Stimulated activated naive CD4-positive, alpha-beta T cell treated with Interleukin-2 at 50 U/mL for 16 hours (primary cell): ENCODE measurements at regions not wholly inside any gene's neighbourhood (a gene's known extent, or its start where the extent isn't known, plus 50 kb on each side); places are given as distances from the start of the nearest gene placed in this dataset.

ENCODE experiments used
- DNase-seq: peaks from one replicate; lab custom pipeline; 2025; lab: John Stamatoyannopoulos, UW

- DNase-seq: no peak
Observed at GRCh38 chr1:199855580-199855979, 171.9 kb upstream of the NR5A2 start.

DNA sequence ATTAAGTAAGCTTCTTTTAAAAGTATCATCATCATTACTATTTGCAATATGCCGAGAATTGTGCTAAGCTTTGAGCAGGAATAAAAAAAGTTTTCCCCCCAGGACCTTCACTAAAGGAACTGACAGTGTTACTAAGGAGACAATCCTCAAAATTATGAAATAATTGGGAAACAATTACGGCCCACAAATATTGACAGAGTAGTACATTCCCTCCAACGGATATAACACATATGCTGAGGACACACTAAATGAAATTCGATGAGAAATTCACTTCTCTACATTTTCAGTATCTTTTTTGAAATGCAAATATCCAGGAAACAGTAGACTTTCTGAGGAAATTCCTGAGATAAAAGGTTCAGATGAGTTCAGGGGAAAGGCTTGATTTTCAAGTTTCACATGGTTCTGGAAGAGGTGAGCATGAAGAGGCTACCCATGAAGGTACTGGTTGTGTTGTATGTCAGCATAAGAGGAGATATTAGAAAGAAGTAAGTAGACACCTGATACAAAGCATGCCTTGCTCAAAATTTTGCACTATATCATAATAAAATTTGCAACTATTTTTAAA is 171.2 kb upstream of the NR5A2 start:
- DNase-seq: no peak

GRCh38 chr1:199857108-199857507 is 170.4 kb upstream of the NR5A2 start:
- DNase-seq: no peak

GRCh38 chr1:199857516-199857915 is 170.0 kb upstream of the NR5A2 start:
- DNase-seq: no peak

GRCh38 chr1:199858171-199858570 is 169.3 kb upstream of the NR5A2 start:
- DNase-seq: no peak

GRCh38 chr1:199858856-199859255 is 168.7 kb upstream of the NR5A2 start:
- DNase-seq: no peak

DNA sequence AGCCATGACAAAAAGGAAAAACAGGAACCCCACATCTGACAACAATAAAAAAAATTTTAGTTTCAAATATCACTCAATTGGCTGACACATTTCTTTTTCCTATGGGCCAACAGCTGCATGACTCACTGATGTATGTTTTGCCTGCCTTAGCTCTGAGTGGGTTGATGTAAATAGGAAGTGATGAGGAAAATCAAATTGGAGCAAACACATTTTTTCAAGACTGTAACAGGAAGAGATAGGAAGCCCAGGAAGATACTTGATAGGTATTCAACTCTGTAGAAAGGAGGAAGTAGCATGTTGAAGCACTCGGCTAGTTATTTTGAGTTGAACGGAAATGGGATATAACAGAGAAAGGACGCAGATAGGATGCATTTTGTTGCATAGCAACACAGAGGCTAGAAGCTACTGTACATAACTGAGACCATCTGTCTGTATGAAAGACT is 168.0 kb upstream of the NR5A2 start:
- DNase-seq: no peak

GRCh38 chr1:199861020-199861795 is 166.3 kb upstream of the NR5A2 start:
- no peak for DNase-seq

DNA sequence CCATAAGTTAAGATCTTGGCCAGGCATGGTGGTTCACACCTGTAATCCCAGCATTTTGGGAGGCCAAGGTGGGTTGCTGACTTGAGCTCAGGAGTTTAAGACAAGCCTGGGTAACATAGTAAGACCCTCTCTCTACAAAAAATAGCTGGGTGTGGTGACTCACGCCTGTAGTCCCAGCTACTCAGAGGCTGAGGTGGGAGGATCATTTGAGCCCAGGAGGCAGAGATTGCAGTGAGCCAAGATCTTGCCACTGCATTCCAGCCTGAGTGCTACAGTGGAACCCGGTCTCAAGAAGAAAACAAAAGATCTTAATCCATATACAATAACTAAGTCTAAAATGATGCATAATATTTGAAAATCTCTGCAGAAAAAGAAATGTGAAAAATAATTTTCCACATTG is 165.5 kb upstream of the NR5A2 start:
- DNase-seq: no peak

DNA sequence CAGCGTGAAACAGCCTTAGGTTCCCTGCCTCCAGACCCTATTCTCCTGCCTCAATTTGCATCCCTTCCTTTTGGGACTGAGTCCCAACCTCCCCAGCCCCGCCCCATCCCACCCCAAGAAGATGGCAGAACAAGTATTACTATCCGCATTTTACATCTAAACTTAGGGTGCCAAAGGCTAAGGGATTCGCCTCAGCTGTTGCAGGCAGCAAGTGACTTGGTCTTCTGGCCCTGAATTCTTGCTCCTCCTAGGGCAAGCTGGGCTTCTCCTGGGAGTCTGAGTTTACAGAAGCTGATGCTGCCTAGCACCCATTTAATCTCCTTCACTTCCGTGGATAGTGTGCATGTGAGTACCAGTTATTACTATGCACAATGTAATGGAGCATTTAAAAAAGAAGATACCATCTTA is 161.3 kb upstream of the NR5A2 start:
- DNase-seq: no peak

DNA sequence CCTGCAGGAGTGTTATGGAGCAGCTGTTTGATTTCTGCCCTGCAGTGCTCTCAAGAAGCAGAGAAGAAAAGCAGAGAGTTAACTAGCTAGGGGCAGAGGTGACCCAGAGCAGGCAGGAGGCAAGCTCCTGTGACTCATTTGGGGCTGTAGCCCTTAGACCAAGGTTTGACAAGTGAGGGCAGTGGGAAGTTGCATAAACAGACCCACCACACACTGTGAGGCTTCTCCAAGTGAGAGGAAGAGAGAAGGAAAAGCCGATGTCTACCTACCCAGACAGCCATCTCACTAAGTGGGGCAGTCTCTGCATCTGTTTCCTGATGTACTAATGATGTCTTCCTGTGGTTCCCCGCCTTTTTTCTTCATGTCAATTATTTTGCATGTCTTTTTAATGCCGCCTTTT is 159.9 kb upstream of the NR5A2 start:
- no peak for DNase-seq

DNA sequence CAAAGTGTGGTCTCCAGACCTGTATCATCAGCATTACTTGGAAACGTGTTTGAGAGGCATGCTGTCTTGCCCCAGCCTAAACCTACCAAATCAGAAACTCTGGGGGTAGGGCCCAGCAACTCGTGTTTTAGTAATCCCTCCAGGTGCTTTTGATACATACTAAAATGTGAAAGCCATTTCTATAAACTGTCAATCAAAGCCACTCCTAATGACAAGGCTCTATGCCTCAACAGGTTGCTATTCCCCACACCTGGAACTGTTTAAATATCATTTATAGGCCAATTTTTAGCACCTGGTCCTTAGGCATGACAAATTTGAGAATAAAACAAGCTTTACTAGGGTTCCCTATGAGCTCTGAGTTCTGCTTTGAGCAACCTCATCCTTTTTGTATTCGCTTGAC is 158.7 kb upstream of the NR5A2 start:
- no peak for DNase-seq

- DNase-seq: no peak
Observed at GRCh38 chr1:199875337-199875736, 152.2 kb upstream of the NR5A2 start.

DNA sequence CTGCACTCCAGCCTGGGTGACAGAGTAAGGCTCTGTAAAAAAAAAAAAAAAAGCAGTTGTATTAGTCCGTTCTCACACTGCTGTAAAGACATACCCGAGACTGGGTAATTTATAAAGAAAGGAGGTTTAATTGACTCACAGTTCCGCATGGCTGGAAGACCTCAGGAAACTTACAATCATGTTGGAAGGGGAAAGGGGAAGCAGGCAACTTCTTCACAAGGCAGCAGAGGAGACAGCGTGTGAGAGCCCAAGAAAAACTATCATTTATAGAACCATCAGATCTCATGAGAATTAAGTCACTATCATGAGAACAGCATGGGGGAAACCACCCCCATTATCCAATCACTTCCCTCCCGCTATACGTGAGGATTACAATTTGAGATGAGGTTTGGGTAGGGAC is 151.7 kb upstream of the NR5A2 start:
- no peak for DNase-seq

- DNase-seq: no peak
Observed at GRCh38 chr1:199877526-199878384, 149.8 kb upstream of the NR5A2 start.

DNA sequence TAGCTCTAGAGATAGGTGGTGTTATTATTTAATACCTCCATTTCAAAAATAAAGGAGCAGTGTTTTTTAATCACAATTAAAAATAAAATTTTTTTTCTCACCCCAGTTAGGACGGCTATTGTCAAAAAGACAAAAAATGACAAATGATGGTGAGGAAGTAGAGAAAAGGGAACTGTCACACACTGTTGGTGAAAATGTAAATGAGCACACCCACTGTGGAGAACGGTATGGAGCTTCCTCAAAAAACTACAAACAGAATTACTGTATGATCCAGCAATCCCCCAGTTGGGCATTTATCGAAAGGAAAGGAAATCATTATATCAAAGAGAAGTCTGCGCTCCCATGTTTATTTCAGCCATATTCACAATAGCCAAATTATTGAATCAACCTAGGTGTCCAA is 148.7 kb upstream of the NR5A2 start:
- no peak for DNase-seq

GRCh38 chr1:199898654-199899053 is 128.9 kb upstream of the NR5A2 start:
- no peak for DNase-seq

- no peak for DNase-seq
Observed at GRCh38 chr1:199901341-199901740, 126.2 kb upstream of the NR5A2 start.

DNA sequence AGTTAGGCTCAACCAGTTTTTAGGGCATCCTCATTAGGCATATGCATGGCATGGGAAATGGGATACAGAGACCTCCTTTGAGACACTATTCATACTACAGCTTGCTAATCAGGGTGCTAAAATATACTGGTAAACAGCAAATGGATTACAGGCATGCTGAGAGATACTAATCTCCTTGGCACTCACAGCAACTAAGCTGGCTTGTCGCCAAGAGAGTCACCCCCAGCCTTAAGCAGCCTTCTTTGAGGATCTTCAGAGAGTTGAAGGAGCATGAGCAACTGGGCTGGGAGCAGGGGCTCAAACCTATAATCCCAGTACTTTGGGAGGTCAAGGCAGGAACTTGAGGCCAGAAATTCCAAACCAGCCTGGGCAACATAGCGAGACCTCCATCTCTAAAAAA is 120.1 kb upstream of the NR5A2 start:
- no peak for DNase-seq

GRCh38 chr1:199909137-199909536 is 118.4 kb upstream of the NR5A2 start:
- DNase-seq: no peak

DNA sequence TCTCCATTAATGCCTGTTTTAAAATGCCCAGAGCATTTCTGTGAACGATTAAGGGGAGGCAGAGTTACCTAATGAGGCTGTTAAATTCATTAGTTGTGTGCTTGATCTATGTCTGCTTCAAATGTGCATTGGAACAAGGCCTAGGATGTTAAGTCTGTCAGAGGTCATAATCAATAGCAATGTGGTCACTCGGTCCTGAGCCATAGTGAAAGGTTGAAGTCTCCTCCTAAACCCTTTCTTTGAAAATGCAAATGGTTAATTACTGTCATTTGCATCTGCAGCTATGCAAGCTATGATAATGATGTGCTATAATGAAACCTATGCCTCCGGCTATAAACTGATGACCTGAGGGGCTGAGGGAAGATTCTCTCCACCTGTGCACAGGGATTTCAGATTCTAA is 114.2 kb upstream of the NR5A2 start:
- DNase-seq: no peak

GRCh38 chr1:199914546-199914945 is 113.0 kb upstream of the NR5A2 start:
- DNase-seq: no peak

- DNase-seq: no peak
Observed at GRCh38 chr1:199918196-199918769, 109.2 kb upstream of the NR5A2 start.
